Stimulated activated CD4-positive, alpha-beta T cell treated with anti-CD3 and anti-CD28 coated beads, Interleukin-12 subunit alpha, Interleukin-12 subunit beta, amount 100 ng/mL, for 48 hours (primary cell): ENCODE measurements at regions not wholly inside any gene's neighbourhood (a gene's known extent, or its start where the extent isn't known, plus 50 kb on each side); places are given as distances from the start of the nearest gene placed in this dataset.
A peak's percentile ranks its signal among the peaks of the same experiment; 100 is the strongest.
"Not testable (repeated sequence)": the region's sequence is repeated elsewhere in the genome, so short reads cannot be mapped to it uniquely, and the experiment has no call there.

Experiments used
- DNase-seq, 3 donors: peaks; one replicate each; pipeline ENCODE4 v3.0.0-alpha.2; 2020; ENCODE audit warnings: low read depth in 2 of 3, low spot score in 1 of 3

GRCh38 chr4:111986095-111986494 lies 159.2 kb upstream of the FAM241A start:
- no peak for DNase-seq

- no peak for DNase-seq
Measured at GRCh38 chr4:111988514-111988913, 156.7 kb upstream of the FAM241A start.

GRCh38 chr4:111989817-111990216 lies 155.4 kb upstream of the FAM241A start:
- DNase-seq, result no peak

GRCh38 chr4:111991163-111991562 lies 154.1 kb upstream of the FAM241A start:
- no peak for DNase-seq

DNA sequence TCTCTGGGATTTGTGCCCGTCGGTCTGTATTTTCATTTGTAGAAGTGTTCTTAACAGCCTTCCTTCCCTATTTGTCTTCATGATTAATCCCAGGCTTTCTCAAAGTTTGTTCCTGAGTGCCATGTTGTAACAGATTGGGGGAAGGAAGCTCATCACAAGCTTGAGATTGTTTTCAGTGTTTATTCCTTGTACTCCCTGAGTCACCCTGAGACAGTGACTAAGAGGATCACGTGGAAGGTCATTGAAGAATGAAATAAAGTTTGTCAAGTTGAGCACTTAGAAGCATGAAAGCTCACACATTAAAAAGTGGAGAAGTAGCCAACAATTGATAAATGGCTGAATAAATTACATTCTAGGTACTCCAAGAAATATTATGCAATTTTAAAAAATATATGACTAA lies 153.5 kb upstream of the FAM241A start:
- no peak for DNase-seq

- DNase-seq, result no peak
Measured at GRCh38 chr4:111992351-111993168, 152.7 kb upstream of the FAM241A start.

DNA sequence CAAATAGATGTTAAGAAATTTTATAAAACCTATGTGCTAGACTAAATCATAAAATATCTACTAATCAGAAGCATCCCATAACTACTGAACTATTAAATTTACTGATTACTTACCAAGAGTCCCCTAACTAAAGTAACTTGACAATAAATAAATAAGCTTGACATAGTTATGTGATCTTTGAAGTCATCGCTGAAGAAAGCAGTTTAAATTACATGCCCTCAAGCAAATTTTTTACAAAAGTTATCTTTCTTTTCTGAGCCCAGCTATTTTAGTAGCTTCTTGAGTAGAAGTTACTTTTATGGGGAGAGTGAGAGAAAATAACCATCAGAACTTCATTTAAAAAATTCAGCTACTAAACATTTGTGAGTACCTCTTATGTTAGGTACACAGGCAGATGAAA lies 150.9 kb upstream of the FAM241A start:
- DNase-seq, result no peak

DNA sequence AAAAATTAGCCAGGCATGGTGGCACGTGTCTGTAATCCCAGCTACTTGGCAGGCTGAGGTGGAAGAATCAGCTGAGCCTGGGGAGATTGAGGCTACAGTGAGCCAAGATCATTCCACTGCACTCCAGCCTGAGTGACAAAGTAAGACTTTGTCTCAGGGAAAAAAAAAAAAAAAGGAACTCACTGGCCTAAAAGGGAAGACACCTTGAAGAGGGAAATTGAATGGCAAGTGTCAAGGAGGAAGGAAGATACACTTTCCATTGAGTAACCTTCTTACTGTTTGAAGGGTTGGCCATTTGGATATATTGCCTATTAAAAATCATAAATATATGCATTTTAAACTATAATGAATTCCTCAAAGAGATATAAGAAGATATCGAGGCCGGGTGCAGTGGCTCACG lies 147.5 kb upstream of the FAM241A start:
- DNase-seq, result no peak

DNA sequence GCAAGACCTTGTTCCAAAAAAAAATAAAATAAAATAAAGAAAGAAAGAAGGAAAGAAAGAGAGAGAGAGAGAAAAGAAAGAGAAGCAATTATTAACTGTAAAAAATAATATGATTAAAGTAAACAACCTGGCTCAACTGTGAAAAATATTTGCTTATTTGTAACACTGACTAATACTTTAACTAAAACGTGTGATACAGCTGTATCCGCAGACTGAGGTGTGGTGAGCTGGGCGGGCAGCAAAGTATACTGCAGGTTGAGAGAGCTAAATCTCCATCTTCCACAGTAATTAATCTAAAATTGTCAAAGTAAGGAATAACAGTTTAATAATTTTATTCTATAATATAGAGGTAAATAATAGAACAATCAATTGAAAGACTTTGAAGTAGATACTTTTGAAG lies 145.5 kb upstream of the FAM241A start:
- no peak for DNase-seq

- DNase-seq, result no peak
Measured at GRCh38 chr4:112001041-112001440, 144.2 kb upstream of the FAM241A start.

- no peak for DNase-seq
Measured at GRCh38 chr4:112002248-112002661, 143.0 kb upstream of the FAM241A start.

DNA sequence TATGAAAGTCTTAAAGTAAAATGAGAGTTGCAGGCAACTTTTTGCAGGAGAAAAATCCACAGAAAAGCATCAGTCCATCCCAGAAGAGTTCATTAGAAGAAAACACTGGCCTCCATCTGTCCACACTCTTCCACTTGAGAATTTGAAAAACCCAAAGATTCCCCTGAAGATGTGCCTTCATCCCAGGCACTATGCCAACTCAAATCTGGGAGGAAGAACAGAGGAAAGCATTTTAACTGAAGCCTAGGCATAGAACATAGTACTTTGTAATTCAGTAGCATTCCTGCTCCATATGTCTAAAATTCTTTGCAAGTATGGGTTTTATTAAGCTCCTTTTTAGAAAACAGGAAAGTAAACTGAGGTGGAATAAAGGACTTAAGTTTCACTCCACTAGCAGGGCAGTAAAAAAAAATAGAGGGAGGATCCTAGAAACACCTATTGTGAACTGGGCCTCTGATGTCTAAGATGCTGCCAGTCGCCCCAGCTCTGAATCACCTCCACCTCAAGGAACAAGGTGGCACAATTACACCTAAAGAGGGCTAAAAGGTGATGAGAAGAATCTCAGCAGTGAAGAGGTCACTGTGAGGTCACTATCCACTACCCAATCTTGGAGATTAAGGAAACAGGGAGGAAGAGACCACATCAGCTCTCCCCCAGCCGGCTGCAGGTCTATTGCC lies 141.9 kb upstream of the FAM241A start:
- DNase-seq, result no peak

- no peak for DNase-seq
Measured at GRCh38 chr4:112005027-112005426, 140.2 kb upstream of the FAM241A start.

DNA sequence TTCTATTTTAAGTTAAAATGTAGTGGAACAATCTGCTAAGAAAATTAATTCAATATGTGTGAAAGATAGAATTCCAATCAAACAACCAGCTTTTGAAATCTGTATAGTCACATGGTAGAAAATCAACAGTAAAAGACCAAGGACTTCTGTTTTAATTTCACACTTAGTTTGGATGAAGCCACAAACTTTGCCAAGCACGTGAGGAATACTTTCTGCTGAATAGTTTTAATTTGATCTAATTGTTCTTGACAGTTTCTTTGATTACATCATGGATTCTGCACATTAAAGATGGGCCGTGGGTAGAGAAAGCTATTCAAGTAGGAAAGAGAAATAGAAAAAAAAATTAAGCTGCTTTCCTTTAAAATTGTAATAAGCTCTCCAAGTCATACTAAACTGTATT lies 137.9 kb upstream of the FAM241A start:
- no peak for DNase-seq

DNA sequence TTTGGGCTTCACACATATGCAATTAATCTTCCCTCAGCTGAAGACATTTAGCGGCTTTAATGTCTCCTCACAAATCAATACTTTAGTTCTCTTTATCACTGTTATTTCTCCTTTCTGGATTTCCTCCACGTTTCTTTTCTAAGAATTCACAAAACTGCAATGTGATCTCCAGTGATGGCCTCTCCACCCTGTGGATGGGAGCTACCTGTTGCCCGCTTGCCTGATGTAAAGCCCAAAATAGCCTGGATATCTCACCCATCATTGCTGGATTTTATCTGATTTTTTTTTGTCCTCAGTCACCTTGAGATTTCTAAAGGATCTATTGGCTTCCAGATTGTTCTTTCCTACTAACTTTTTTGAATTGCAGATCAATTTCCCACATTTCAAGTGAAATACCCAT lies 129.3 kb upstream of the FAM241A start:
- DNase-seq, result no peak

DNA sequence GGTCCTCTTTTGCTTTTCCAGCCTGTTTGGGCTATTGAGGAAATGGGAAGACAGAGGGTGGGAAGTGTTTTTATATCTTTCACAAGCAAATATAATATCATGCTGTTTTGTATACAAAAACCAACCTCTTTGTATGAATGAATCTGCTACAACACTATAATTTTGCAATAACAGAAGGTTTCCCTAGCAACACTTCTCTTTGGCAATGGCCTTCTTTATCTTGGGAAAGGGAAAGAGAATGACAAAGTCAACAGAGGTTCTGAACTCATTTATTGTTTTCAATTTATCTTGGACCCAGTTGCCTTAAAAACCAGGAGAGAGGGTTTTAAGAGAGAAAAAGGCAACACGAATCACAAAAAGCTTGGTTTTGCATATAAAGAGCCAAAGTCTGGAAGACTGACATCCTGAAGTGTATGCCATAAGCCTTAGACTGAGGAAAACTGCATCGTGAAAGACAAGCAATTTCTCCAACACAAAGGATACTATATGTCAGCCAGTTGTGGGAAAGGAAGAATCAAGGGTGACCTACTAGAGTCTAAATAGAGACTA lies 121.8 kb upstream of the FAM241A start:
- no peak for DNase-seq

DNA sequence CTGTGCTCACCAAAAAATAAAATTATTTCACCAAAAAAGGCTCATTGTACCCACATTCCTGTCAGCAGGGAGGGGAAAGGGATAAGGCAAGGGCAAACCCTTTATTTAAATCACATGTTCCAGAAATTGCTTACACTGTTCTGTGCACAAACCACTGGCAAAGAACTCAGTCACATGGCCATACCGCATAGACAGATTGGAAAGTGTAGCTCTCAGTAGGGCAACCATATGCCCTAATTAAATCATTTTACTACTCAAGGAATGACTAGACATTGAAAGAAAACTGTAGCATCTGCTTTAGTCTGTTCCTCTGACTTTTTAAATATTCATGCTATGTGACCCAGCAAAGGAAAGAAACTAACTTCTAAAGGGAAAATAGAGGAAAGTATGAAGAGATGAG lies 119.2 kb upstream of the FAM241A start:
- no peak for DNase-seq

DNA sequence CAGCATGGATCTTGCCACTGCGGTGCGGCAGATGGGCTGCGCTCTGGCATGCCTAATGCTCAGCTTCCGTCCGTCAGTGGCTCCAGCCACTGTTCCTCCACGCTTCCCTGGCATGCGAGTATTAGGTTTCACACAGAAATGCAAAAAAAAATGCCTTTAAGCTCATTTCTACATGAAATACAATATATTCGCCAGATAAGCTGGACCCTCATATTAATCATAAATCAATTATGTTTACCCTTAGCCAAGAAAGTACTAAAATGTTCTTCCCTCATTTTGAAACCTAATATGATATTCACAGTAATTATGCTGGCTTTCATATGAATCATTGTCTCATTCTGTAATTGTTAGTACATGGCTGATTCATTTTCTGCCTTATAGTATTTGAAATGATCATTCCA lies 115.5 kb upstream of the FAM241A start:
- DNase-seq, result no peak

- peak in 1 of 3 donors; percentile 4 for DNase-seq
Measured at GRCh38 chr4:112031712-112032328, 113.4 kb upstream of the FAM241A start.

GRCh38 chr4:112036886-112037285 lies 108.4 kb upstream of the FAM241A start:
- DNase-seq, result no peak

GRCh38 chr4:112038861-112039260 lies 106.4 kb upstream of the FAM241A start:
- DNase-seq, result no peak

DNA sequence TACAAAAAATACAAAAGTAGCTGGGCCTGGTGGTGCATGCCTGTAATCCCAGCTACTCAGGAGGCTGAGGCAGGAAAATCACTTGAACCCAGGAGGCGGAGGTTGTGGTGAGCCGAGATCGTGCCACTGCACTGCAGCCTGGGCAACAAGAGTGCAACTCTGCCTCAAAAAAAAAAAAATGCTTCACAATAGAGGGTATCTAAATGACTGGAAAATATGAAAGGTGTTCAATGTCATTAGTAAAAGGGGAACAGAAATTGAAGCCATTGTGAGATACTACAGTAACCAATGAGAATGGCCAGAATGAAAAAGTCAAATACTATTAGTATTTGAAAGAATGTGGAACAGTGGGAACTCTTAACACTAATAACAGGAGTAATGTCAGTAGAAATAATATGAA lies 96.1 kb upstream of the FAM241A start:
- not testable (repeated sequence) for DNase-seq
